Testis (tissue), 2 donors: ENCODE measurements at regions not wholly inside any gene's neighbourhood (a gene's known extent, or its start where the extent isn't known, plus 50 kb on each side); places are given as distances from the start of the nearest gene placed in this dataset.

Source experiments
- DNase-seq: peaks from one replicate; pipeline ENCODE4 v3.0.0-alpha.2; 2019
- H3K27ac ChIP-seq, 2 donors: fragments of 200-600 bp; sonication (generic); one replicate each; pipeline ENCODE4 v1.5.1; 2019
- H3K27me3 ChIP-seq: fragments of 200-600 bp; sonication (generic); one replicate; pipeline ENCODE4 v1.5.1; 2019
- H3K36me3 ChIP-seq: fragments of 200-600 bp; sonication (generic); one replicate; pipeline ENCODE4 v1.5.1; 2017; ENCODE audit warnings: low read depth; ENCODE audit errors: missing control alignments
- H3K4me1 ChIP-seq: fragments of 200-600 bp; sonication (generic); one replicate; pipeline ENCODE4 v1.5.1; 2019
- H3K4me3 ChIP-seq, 2 donors: fragments of 200-600 bp; sonication (generic); one replicate each; pipeline ENCODE4 v1.5.1; 2017 to 2019
- H3K9me3 ChIP-seq: fragments of 200-600 bp; sonication (generic); one replicate; pipeline ENCODE4 v1.5.1; 2017
- POLR2A ChIP-seq: fragments of 450-650 bp; IDR thresholded peaks from one replicate; pipeline ENCODE4 v1.6.1; 2017; ENCODE audit warnings: antibody characterized with exemption, mild to moderate bottlenecking, moderate library complexity
- WGBS, 2 donors: methylation state at CpG; one replicate each; pipeline ENCODE4 v1.1.5; 2018; 5-methylcytosine and 5-hydroxymethylcytosine counted together
- intact Hi-C: fragments of 100-400 bp; cut with DNase I; formaldehyde crosslinking; loops from one replicate; pipeline ENCODE4 v1.15.1; 2023; ENCODE audit warnings: low total_unique reads
- TF ChIP-seq, protein P1 (sequence below), 3 experiments: fragments of 450-650 bp in 2 of 3; fragments of 200-600 bp in 1 of 3; sonication (generic) in 1 of 3; IDR thresholded peaks; one replicate each; pipeline ENCODE4 v1.5.1; 2016 to 2019; ENCODE audit warnings: antibody characterized with exemption in 3 of 3, mild to moderate bottlenecking in 2 of 3, moderate library complexity in 1 of 3

DNA sequence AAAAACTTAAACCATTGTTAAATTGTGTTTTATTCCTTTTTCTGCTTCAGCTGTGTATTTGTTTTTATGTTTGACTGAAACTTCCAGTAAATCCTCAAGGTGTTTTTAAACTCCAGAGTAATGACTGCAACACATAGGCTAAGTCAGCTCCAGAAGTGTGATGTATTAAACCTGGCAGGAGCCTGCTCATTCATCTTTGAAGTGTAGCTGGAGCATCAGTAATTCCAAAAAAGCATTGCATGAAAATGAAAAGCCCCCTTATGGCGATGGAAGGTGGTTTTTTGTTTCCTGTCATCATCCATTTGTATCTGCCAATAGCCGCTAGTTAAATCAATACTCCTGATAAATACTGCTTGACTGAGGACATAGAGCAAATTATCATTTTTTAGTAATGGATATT, 474.2 kb upstream of the ADAMTS16 start:
- Histone ChIP-seq H3K27me3 (no peaks in the 10 kb centered on the region), H3K36me3 (no peaks in the 10 kb centered on the region), H3K27ac (no peak overlapping the region), H3K4me1 (no peaks in the 10 kb centered on the region), H3K9me3 (no peaks in the 10 kb centered on the region), H3K4me3 (no peak overlapping the region)
- DNase-seq, result no peak
- 86 to 95% methylated on average over 2 of the region's 2 CpGs for WGBS, 2 donors
- intact Hi-C loops, result no loop called here
- no peak for TF ChIP-seq POLR2A
- TF ChIP-seq, protein P1, sequence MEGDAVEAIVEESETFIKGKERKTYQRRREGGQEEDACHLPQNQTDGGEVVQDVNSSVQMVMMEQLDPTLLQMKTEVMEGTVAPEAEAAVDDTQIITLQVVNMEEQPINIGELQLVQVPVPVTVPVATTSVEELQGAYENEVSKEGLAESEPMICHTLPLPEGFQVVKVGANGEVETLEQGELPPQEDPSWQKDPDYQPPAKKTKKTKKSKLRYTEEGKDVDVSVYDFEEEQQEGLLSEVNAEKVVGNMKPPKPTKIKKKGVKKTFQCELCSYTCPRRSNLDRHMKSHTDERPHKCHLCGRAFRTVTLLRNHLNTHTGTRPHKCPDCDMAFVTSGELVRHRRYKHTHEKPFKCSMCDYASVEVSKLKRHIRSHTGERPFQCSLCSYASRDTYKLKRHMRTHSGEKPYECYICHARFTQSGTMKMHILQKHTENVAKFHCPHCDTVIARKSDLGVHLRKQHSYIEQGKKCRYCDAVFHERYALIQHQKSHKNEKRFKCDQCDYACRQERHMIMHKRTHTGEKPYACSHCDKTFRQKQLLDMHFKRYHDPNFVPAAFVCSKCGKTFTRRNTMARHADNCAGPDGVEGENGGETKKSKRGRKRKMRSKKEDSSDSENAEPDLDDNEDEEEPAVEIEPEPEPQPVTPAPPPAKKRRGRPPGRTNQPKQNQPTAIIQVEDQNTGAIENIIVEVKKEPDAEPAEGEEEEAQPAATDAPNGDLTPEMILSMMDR (IDR thresholded peaks at IDR 0.05), result no peak

DNA sequence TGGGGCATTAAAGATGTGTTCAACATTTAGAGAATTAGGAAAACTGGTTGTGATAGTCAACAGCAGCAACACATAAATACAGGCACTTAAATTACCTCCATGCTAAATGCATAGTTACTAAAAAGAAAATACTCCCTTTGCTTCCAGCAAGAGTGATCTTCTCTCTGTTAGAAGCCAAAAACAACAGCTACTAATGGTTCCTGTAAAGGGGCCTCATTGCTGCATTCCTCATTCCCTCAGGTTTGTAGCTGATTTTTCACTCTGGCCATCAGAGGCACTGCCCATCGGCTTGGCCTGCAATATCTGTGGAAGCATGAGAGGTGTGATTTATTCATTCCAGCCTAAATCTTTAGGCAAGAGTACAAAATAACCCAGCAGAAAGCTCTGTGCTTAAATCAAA, 466.0 kb upstream of the ADAMTS16 start:
- TF ChIP-seq POLR2A, result no peak
- TF ChIP-seq, protein P1 (IDR thresholded peaks at IDR 0.05), result no peak
- intact Hi-C loops, result no loop called here

DNA sequence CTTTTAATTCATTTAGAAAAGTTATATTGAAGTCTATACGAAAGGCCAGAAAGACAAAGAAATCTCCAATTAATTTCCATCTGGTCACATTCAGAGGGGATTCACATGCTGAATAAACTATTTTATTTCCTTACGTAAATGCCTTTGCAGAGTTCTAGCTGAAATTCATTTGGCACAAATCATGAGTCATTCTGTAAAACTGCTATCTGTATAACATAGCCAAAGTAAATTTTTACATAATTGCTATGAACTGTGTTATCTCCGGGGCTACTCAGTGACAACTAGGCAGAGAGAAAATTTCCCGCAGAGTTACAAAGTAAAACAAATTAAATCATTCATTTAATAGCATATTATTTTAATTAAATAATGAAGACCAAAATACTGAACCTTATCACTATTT, 463.2 kb upstream of the ADAMTS16 start:
- Histone ChIP-seq H3K27me3 (no peaks in the 10 kb centered on the region), H3K27ac (no peak overlapping the region), H3K4me1 (no peaks in the 10 kb centered on the region), H3K9me3 (no peaks in the 10 kb centered on the region), H3K4me3 (no peak overlapping the region), H3K36me3 (no peaks in the 10 kb centered on the region)
- 36 to 56% methylated on average over 4 of the region's 4 CpGs for WGBS, 2 donors
- DNase-seq, result no peak
- no peak for TF ChIP-seq POLR2A
- TF ChIP-seq, protein P1 (IDR thresholded peaks at IDR 0.05), result no peak
- intact Hi-C loops, result no loop called here

More for the DNA sequence above, 466.0 kb upstream of the ADAMTS16 start:
- no peaks in the 10 kb centered on the region for H3K36me3 ChIP-seq
- H3K27me3 ChIP-seq, result no peaks in the 10 kb centered on the region
- 29% methylated on average over 1 of the region's 1 CpG for WGBS, 2 donors
- H3K4me3 ChIP-seq, result no peak overlapping the region
- no peaks in the 10 kb centered on the region for H3K9me3 ChIP-seq
- no peak for DNase-seq
- no peaks in the 10 kb centered on the region for H3K4me1 ChIP-seq
- H3K27ac ChIP-seq, result no peak overlapping the region

DNA sequence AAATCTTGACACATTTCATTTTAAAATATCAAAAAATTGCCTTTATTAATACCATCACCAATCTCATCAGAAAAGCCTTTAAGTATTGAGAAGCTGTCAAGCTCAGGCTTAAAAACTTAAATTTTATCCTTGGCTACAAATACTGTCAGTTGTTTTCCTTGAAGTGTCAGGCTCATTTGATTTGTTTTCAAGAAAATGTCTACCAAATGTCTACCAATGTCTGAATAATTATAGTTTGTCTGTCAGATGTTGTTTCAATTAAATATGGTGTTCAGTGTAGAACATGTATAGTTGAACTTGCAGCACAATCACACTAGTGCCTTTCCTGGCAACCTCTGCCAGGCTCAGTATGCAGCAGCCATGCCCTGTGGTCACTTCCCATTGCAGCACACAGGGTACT, 455.2 kb upstream of the ADAMTS16 start:
- Histone ChIP-seq H3K4me3 (no peak overlapping the region), H3K36me3 (no peaks in the 10 kb centered on the region), H3K27me3 (no peaks in the 10 kb centered on the region), H3K9me3 (no peaks in the 10 kb centered on the region), H3K4me1 (no peaks in the 10 kb centered on the region), H3K27ac (no peak overlapping the region)
- TF ChIP-seq POLR2A, result no peak
- TF ChIP-seq, protein P1 (IDR thresholded peaks at IDR 0.05), result no peak
- no peak for DNase-seq
- intact Hi-C loops, result no loop called here

DNA sequence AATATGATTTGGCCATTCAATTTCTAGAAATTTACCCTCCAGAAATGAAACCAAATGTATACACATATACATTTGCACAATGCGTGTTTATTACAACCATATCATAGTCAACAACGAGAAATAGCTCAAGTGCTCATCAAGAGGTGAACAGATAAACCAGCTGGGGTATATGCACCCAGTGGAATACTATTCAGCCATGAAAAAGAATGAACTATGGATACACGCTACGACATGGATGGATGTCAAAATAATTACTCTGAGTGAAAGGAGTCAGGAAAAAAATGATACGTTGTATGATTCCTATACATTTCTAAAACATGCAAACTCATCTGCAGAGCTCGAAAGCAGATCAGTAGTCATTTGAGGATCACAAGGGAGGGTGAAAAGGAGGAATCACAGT, 441.5 kb upstream of the ADAMTS16 start:
- no peak for TF ChIP-seq POLR2A
- TF ChIP-seq, protein P1 (IDR thresholded peaks at IDR 0.05), result no peak
- Histone ChIP-seq H3K27ac (no peak overlapping the region), H3K4me3 (no peak overlapping the region), H3K4me1 (no peaks in the 10 kb centered on the region), H3K9me3 (no peaks in the 10 kb centered on the region), H3K36me3 (no peaks in the 10 kb centered on the region), H3K27me3 (no peaks in the 10 kb centered on the region)
- DNase-seq, result no peak
- 89% methylated on average over 6 of the region's 6 CpGs for WGBS, 2 donors
- intact Hi-C loops, result no loop called here
